Activated naive CD4-positive, alpha-beta T cell treated with anti-CD3 and anti-CD28 coated beads, Interleukin-2, amount 50 U/mL, for 24 hours (primary cell): ENCODE measurements at regions not wholly inside any gene's neighbourhood (a gene's known extent, or its start where the extent isn't known, plus 50 kb on each side); places are given as distances from the start of the nearest gene placed in this dataset.
A peak's percentile ranks its signal among the peaks of the same experiment; 100 is the strongest.

Experiments
- H3K27ac Mint-ChIP-seq: one replicate; pipeline ENCODE4 v1.8.0; 2021; ENCODE audit warnings: mild to moderate bottlenecking, mixed read lengths
- H3K27me3 Mint-ChIP-seq: one replicate; pipeline ENCODE4 v1.8.0; 2021; ENCODE audit warnings: mixed read lengths
- H3K36me3 Mint-ChIP-seq: one replicate; pipeline ENCODE4 v1.8.0; 2021; ENCODE audit warnings: mixed read lengths
- H3K4me1 Mint-ChIP-seq: one replicate; pipeline ENCODE4 v1.8.0; 2021; ENCODE audit warnings: mixed read lengths
- H3K4me3 Mint-ChIP-seq: one replicate; pipeline ENCODE4 v1.8.0; 2021; ENCODE audit warnings: mild to moderate bottlenecking, mixed read lengths
- H3K9me3 Mint-ChIP-seq: one replicate; pipeline ENCODE4 v1.8.0; 2021; ENCODE audit warnings: mixed read lengths

GRCh38 chr10:114754445-114755320, 66.9 kb upstream of the FHIP2A start:
- Mint-ChIP-seq H3K27me3 (peaks cover 10% of the 10 kb centered on the region), H3K4me1 (no peaks in the 10 kb centered on the region), H3K9me3 (no peaks in the 10 kb centered on the region), H3K36me3 (no peaks in the 10 kb centered on the region), H3K27ac (no peak overlapping the region), H3K4me3 (no peak overlapping the region)

GRCh38 chr10:114755537-114755936, 66.0 kb upstream of the FHIP2A start:
- Mint-ChIP-seq H3K4me3 (no peak overlapping the region), H3K36me3 (no peaks in the 10 kb centered on the region), H3K27me3 (peaks cover 12% of the 10 kb centered on the region), H3K27ac (no peak overlapping the region), H3K9me3 (no peaks in the 10 kb centered on the region), H3K4me1 (no peaks in the 10 kb centered on the region)

- Mint-ChIP-seq H3K4me1 (no peaks in the 10 kb centered on the region), H3K36me3 (no peaks in the 10 kb centered on the region), H3K27me3 (peaks cover 18% of the 10 kb centered on the region), H3K4me3 (no peak overlapping the region), H3K9me3 (no peaks in the 10 kb centered on the region), H3K27ac (no peak overlapping the region)
These were observed 63.2 kb upstream of the FHIP2A start for GRCh38 chr10:114758331-114758730.

- H3K4me3 Mint-ChIP-seq = no peak overlapping the region
- no peaks in the 10 kb centered on the region for H3K4me1 Mint-ChIP-seq
- no peaks in the 10 kb centered on the region for H3K36me3 Mint-ChIP-seq
- H3K9me3 Mint-ChIP-seq = no peaks in the 10 kb centered on the region
- no peak overlapping the region for H3K27ac Mint-ChIP-seq
- peaks cover 33% of the 10 kb centered on the region for H3K27me3 Mint-ChIP-seq
These were observed 60.1 kb upstream of the FHIP2A start for GRCh38 chr10:114761205-114762193.

GRCh38 chr10:114762811-114763210, 58.8 kb upstream of the FHIP2A start:
- Mint-ChIP-seq H3K27me3 (peaks cover 40% of the 10 kb centered on the region), H3K4me3 (no peak overlapping the region), H3K9me3 (no peaks in the 10 kb centered on the region), H3K36me3 (no peaks in the 10 kb centered on the region), H3K27ac (no peak overlapping the region), H3K4me1 (peaks cover 8% of the 10 kb centered on the region)

GRCh38 chr10:114764656-114765055, 56.9 kb upstream of the FHIP2A start:
- Mint-ChIP-seq H3K4me1 (peaks cover 8% of the 10 kb centered on the region), H3K4me3 (no peak overlapping the region), H3K27ac (no peak overlapping the region), H3K27me3 (peaks cover 40% of the 10 kb centered on the region), H3K36me3 (no peaks in the 10 kb centered on the region), H3K9me3 (no peaks in the 10 kb centered on the region)

GRCh38 chr10:114766470-114766869, 55.1 kb upstream of the FHIP2A start:
- H3K36me3 Mint-ChIP-seq = no peaks in the 10 kb centered on the region
- H3K4me1 Mint-ChIP-seq = peaks cover 8% of the 10 kb centered on the region
- peaks cover 42% of the 10 kb centered on the region for H3K27me3 Mint-ChIP-seq
- peak overlapping the region; percentile 66 for H3K4me3 Mint-ChIP-seq
- no peaks in the 10 kb centered on the region for H3K9me3 Mint-ChIP-seq
- no peak overlapping the region for H3K27ac Mint-ChIP-seq

GRCh38 chr10:114767101-114767985, 54.2 kb upstream of the FHIP2A start:
- Mint-ChIP-seq H3K27me3 (peaks cover 37% of the 10 kb centered on the region), H3K36me3 (no peaks in the 10 kb centered on the region), H3K4me1 (peaks cover 8% of the 10 kb centered on the region), H3K9me3 (no peaks in the 10 kb centered on the region), H3K4me3 (peak overlapping the region; percentile 82), H3K27ac (no peak overlapping the region)

- peaks cover 8% of the 10 kb centered on the region for H3K4me1 Mint-ChIP-seq
- peak overlapping the region; percentile 76 for H3K4me3 Mint-ChIP-seq
- peaks cover 30% of the 10 kb centered on the region for H3K27me3 Mint-ChIP-seq
- no peak overlapping the region for H3K27ac Mint-ChIP-seq
- no peaks in the 10 kb centered on the region for H3K36me3 Mint-ChIP-seq
- no peaks in the 10 kb centered on the region for H3K9me3 Mint-ChIP-seq
These were observed 53.4 kb upstream of the FHIP2A start for GRCh38 chr10:114767986-114768821.

GRCh38 chr10:114770009-114770408, 51.6 kb upstream of the FHIP2A start:
- Mint-ChIP-seq H3K27me3 (peaks cover 25% of the 10 kb centered on the region), H3K4me3 (no peak overlapping the region), H3K36me3 (no peaks in the 10 kb centered on the region), H3K27ac (no peak overlapping the region), H3K9me3 (no peaks in the 10 kb centered on the region), H3K4me1 (peaks cover 8% of the 10 kb centered on the region)

GRCh38 chr10:114771157-114771556, 50.4 kb upstream of the FHIP2A start:
- Mint-ChIP-seq H3K4me1 (peaks cover 8% of the 10 kb centered on the region), H3K27me3 (peaks cover 18% of the 10 kb centered on the region), H3K4me3 (no peak overlapping the region), H3K27ac (no peak overlapping the region), H3K36me3 (no peaks in the 10 kb centered on the region), H3K9me3 (no peaks in the 10 kb centered on the region)

- Mint-ChIP-seq H3K4me3 (no peak overlapping the region), H3K36me3 (no peaks in the 10 kb centered on the region), H3K9me3 (no peaks in the 10 kb centered on the region)
These were observed 49.8 kb upstream of the FHIP2A start for GRCh38 chr10:114771749-114772148.

More at GRCh38 chr10:114771749-114772148, 49.8 kb upstream of the FHIP2A start:
- peaks cover 14% of the 10 kb centered on the region for H3K27me3 Mint-ChIP-seq
- peaks cover 6% of the 10 kb centered on the region for H3K4me1 Mint-ChIP-seq
- H3K27ac Mint-ChIP-seq = no peak overlapping the region
